ENCODE measurements at regions not wholly inside any gene's neighbourhood (a gene's known extent, or its start where the extent isn't known, plus 50 kb on each side); places are given as distances from the start of the nearest gene placed in this dataset.

- no peaks in the 10 kb centered on the region for H3K79me2 ChIP-seq (ENCODE audit: insufficient read depth, low read length)
- Mint-ChIP-seq H3K4me1 (no peaks in the 10 kb centered on the region), H3K4me3 (no peak overlapping the region), H3K27me3 (ENCODE audit: low read depth in 3 of 3) (peaks cover 2 to 3% (median 2%) of the 10 kb centered on the region in 3 donors), H3K9me3 (peaks cover 0 to 5% (median 0%) of the 10 kb centered on the region in 7 donors), H3K27ac (no peak overlapping the region), H3K36me3 (no peaks in the 10 kb centered on the region)
- no peak overlapping the region for H3K4me3 ChIP-seq (replicated peaks in 1 of 3; ENCODE audit: low read depth in 2 of 3, low read length in 3 of 3)
- no peaks in the 10 kb centered on the region for H3K4me1 ChIP-seq (ENCODE audit: control insufficient read depth in 1 of 2, insufficient read depth in 2 of 2, low read length in 2 of 2)
- no peaks in the 10 kb centered on the region for H3K36me3 ChIP-seq (replicated peaks in 1 of 2; ENCODE audit: control insufficient read depth in 1 of 2, insufficient read depth in 2 of 2, low read length in 2 of 2)
- intact Hi-C loops (cut with micrococcal nuclease), result no loop called here
- no peak overlapping the region for H2AFZ ChIP-seq (ENCODE audit: insufficient read depth, low read depth, low read length, poor library complexity, severe bottlenecking)
- WGBS (ENCODE audit: insufficient coverage), result 83% methylated on average over 1 of the region's 3 CpGs
- no peak for TF ChIP-seq CTCF (IDR thresholded peaks at IDR 0.05)
- no peak overlapping the region for H3K27ac ChIP-seq (ENCODE audit: low read depth in 1 of 2, low read length in 2 of 2)
- no peak overlapping the region for H3K4me2 ChIP-seq (replicated peaks; ENCODE audit: extremely low read depth, low read length, poor library complexity, severe bottlenecking)
- H3K27me3 ChIP-seq (ENCODE audit: control insufficient read depth in 2 of 2, insufficient read depth in 2 of 2, low read length in 2 of 2), result no peaks in the 10 kb centered on the region
- H3K9me3 ChIP-seq (replicated peaks in 1 of 2; ENCODE audit: control insufficient read depth in 1 of 2, insufficient read depth in 1 of 2, low read length in 2 of 2), result no peaks in the 10 kb centered on the region
- no peak for DNase-seq
- H4K20me1 ChIP-seq (ENCODE audit: insufficient read depth, low read length), result no peaks in the 10 kb centered on the region
- no peak overlapping the region for H3K9ac ChIP-seq (ENCODE audit: insufficient read depth, low read length, poor library complexity, severe bottlenecking)
These were observed 138.1 kb downstream of the TBXT start for GRCh38 chr6:166029506-166029905.

DNA sequence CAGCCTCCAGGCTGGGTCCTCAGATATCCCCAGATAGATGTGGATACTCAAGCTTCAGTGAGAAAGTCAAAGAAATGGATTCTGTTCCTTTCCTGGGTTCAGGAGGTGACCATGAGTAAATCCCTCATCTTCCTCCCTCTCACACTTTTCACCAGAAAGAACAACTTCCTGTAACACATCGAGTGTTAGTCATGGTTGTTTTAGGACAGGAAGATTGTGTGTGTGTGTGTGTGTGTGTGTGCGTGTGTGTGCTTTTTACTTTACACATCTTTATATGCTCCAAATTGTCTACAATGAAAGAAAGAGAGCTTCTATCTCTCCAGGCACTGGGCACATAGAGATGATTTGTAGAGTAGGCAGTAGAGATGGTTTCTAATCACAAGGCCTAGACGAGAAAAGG is 139.9 kb downstream of the TBXT start:
- no peak overlapping the region for H2AFZ ChIP-seq (ENCODE audit: insufficient read depth, low read depth, low read length, poor library complexity, severe bottlenecking)
- 100% methylated on average over 1 of the region's 3 CpGs for WGBS (ENCODE audit: insufficient coverage)
- Mint-ChIP-seq H3K36me3 (no peaks in the 10 kb centered on the region), H3K4me3 (no peak overlapping the region), H3K27ac (no peak overlapping the region), H3K27me3 (ENCODE audit: low read depth in 3 of 3) (peaks cover 0 to 4% (median 2%) of the 10 kb centered on the region in 3 donors), H3K4me1 (no peaks in the 10 kb centered on the region), H3K9me3 (peaks cover 0 to 5% (median 0%) of the 10 kb centered on the region in 7 donors)
- no peaks in the 10 kb centered on the region for H3K27me3 ChIP-seq (ENCODE audit: control insufficient read depth in 2 of 2, insufficient read depth in 2 of 2, low read length in 2 of 2)
- no peak overlapping the region for H3K4me3 ChIP-seq (replicated peaks in 1 of 3; ENCODE audit: low read depth in 2 of 3, low read length in 3 of 3)
- no peaks in the 10 kb centered on the region for H3K4me1 ChIP-seq (ENCODE audit: control insufficient read depth in 1 of 2, insufficient read depth in 2 of 2, low read length in 2 of 2)
- H3K9me3 ChIP-seq (replicated peaks in 1 of 2; ENCODE audit: control insufficient read depth in 1 of 2, insufficient read depth in 1 of 2, low read length in 2 of 2), result no peaks in the 10 kb centered on the region
- DNase-seq, result no peak
- no peak for TF ChIP-seq CTCF (IDR thresholded peaks at IDR 0.05)
- no peak overlapping the region for H3K4me2 ChIP-seq (replicated peaks; ENCODE audit: extremely low read depth, low read length, poor library complexity, severe bottlenecking)
- no peak overlapping the region for H3K9ac ChIP-seq (ENCODE audit: insufficient read depth, low read length, poor library complexity, severe bottlenecking)
- H3K27ac ChIP-seq (ENCODE audit: low read depth in 1 of 2, low read length in 2 of 2), result no peak overlapping the region
- no peaks in the 10 kb centered on the region for H3K36me3 ChIP-seq (replicated peaks in 1 of 2; ENCODE audit: control insufficient read depth in 1 of 2, insufficient read depth in 2 of 2, low read length in 2 of 2)
- no peaks in the 10 kb centered on the region for H3K79me2 ChIP-seq (ENCODE audit: insufficient read depth, low read length)
- no peaks in the 10 kb centered on the region for H4K20me1 ChIP-seq (ENCODE audit: insufficient read depth, low read length)
- intact Hi-C loops (cut with micrococcal nuclease), result no loop called here
